ENCODE measurements at regions not wholly inside any gene's neighbourhood (a gene's known extent, or its start where the extent isn't known, plus 50 kb on each side); places are given as distances from the start of the nearest gene placed in this dataset.
"Not testable (repeated sequence)": the region's sequence is repeated elsewhere in the genome, so short reads cannot be mapped to it uniquely, and the experiment has no call there.

DNA sequence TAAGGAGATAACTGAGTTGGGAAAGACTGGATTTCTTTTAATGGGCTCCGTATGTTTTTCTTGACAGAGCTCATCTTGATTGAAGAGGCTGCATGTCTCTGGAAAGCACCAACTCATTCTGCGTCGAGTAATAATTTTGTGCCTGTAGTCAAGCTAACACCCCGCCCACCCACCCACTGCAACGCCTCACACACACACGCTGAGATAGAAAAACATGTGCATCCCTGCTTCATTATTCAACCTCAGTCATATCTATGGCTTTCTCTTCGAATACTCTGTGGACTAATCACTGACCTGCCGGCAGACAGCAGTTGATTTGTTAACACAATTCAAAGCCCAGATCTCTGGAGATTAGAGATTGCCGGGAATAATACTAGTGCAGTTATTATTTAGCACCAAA lies 220.2 kb upstream of the TOM1L1 start:
- TF ChIP-seq CTCF (IDR thresholded peaks at IDR 0.05), result no peak
- Histone ChIP-seq H3K36me3 (no peaks in the 10 kb centered on the region), H3K4me3 (no peak overlapping the region), H3K27me3 (no peaks in the 10 kb centered on the region), H3K4me1 (no peaks in the 10 kb centered on the region), H3K27ac (no peak overlapping the region), H3K9me3 (no peaks in the 10 kb centered on the region)
- 56 to 74% methylated on average over 9 of the region's 9 CpGs for WGBS, 2 donors
- intact Hi-C loops (cut with DNase I), result no loop called here
- FAIRE-seq, result no peak
- ATAC-seq, result no peak
- DNase-seq, result no peak

- intact Hi-C loops (cut with DNase I), result no loop called here
- H3K4me3 ChIP-seq, result no peak overlapping the region
- DNase-seq (no peak), ATAC-seq (no peak), FAIRE-seq (no peak)
- H3K27me3 ChIP-seq, result no peaks in the 10 kb centered on the region
- whole genome bisulfite sequencing, 2 donors, result 76 to 82% methylated on average over 2 of the region's 2 CpGs
- H3K9me3 ChIP-seq, result no peaks in the 10 kb centered on the region
- no peaks in the 10 kb centered on the region for H3K36me3 ChIP-seq
- no peak overlapping the region for H3K27ac ChIP-seq
- TF ChIP-seq CTCF (IDR thresholded peaks at IDR 0.05), result no peak
- no peaks in the 10 kb centered on the region for H3K4me1 ChIP-seq
Observed at GRCh38 chr17:54694287-54694887, 206.3 kb upstream of the TOM1L1 start.

- H3K27ac ChIP-seq; ATAC-seq; FAIRE-seq; H3K4me1 ChIP-seq; H3K9me3 ChIP-seq; H3K36me3 ChIP-seq; intact Hi-C loops (cut with DNase I); H3K27me3 ChIP-seq; DNase-seq; H3K4me3 ChIP-seq: not testable (repeated sequence)
- WGBS, 2 donors, result 35 to 37% methylated on average over 4 of the region's 4 CpGs
Observed at GRCh38 chr17:54712798-54713197, 187.9 kb upstream of the TOM1L1 start.

GRCh38 chr17:54718286-54718685 lies 182.4 kb upstream of the TOM1L1 start:
- no peaks in the 10 kb centered on the region for H3K27me3 ChIP-seq
- FAIRE-seq, result no peak

GRCh38 chr17:54727624-54728023 lies 173.0 kb upstream of the TOM1L1 start:
- FAIRE-seq (no peak), ATAC-seq (no peak), DNase-seq (no peak)
- intact Hi-C loops (cut with DNase I), result no loop called here
- H3K27ac ChIP-seq, result no peak overlapping the region
- no peak overlapping the region for H3K4me3 ChIP-seq
- no peak for TF ChIP-seq CTCF (IDR thresholded peaks at IDR 0.05)
- H3K4me1 ChIP-seq, result no peaks in the 10 kb centered on the region
- H3K27me3 ChIP-seq, result no peaks in the 10 kb centered on the region
- no peaks in the 10 kb centered on the region for H3K36me3 ChIP-seq
- no peaks in the 10 kb centered on the region for H3K9me3 ChIP-seq

More at GRCh38 chr17:54718286-54718685, 182.4 kb upstream of the TOM1L1 start:
- H3K4me3 ChIP-seq, result no peak overlapping the region
- no peaks in the 10 kb centered on the region for H3K9me3 ChIP-seq
- intact Hi-C loops (cut with DNase I), result no loop called here
- ATAC-seq (no peak), DNase-seq (no peak)
- WGBS, 2 donors, result 48 to 54% methylated on average over 2 of the region's 2 CpGs
- H3K36me3 ChIP-seq, result no peaks in the 10 kb centered on the region
- H3K4me1 ChIP-seq, result no peaks in the 10 kb centered on the region
- no peak overlapping the region for H3K27ac ChIP-seq
- no peak for TF ChIP-seq CTCF (IDR thresholded peaks at IDR 0.05)

All from pancreas (tissue), 10 donors.